HG03565 (cell line): ENCODE measurements at regions not wholly inside any gene's neighbourhood (a gene's known extent, or its start where the extent isn't known, plus 50 kb on each side); places are given as distances from the start of the nearest gene placed in this dataset.

Experiments used
- ATAC-seq: cut with Tn5 transposase; IDR thresholded peaks from one replicate; pipeline ENCODE4 v1.9.1; 2021; ENCODE audit warnings: mild to moderate bottlenecking, moderate library complexity; ENCODE audit not compliant: unreplicated experiment

- no peak for ATAC-seq
Observed at GRCh38 chr20:60649541-60649940, 602.5 kb upstream of the CDH4 start.

GRCh38 chr20:60650087-60650486, 602.0 kb upstream of the CDH4 start:
- ATAC-seq, result no peak

DNA sequence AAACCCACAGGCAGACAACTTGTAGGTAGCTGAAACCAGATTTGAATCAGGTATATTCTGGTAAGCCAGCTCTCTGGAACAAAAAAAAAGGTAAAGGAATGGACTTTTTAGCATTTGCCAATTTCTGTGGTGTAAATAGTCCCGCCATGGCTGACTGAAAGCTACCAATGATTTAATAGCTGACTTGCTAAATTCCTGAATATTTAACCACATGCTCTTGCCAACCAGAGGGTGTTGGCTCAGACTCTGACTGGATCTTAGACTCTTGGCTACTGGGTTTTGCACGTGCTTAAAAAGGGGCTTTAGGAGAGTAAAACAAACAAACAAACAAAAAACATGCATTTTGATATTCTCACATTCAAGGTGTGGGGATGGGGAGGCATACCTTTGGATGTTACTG, 600.0 kb upstream of the CDH4 start:
- ATAC-seq, result no peak

GRCh38 chr20:60652615-60653014, 599.4 kb upstream of the CDH4 start:
- no peak for ATAC-seq

- ATAC-seq, result no peak
Observed at GRCh38 chr20:60653111-60653845, 598.8 kb upstream of the CDH4 start.

GRCh38 chr20:60658681-60659080, 593.4 kb upstream of the CDH4 start:
- no peak for ATAC-seq

DNA sequence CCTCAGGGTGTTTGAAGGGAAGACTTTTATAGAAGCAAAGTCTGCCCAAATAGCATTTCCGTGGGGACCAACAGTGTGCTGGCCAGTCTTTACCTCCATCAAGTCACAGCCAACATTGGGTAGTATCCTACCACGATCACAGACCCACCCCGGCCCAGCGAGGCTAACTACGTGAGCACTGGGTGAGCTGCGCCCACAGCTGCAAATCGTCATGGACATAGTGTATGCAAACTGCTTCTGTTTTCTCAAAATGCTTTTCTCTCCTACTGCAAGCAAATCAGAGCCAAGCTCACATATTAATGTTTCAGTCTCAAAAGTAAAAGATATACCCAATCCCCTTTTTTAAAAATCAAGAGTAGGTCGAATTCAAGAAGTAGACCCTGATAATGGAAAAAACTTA, 592.8 kb upstream of the CDH4 start:
- no peak for ATAC-seq

GRCh38 chr20:60662307-60662706, 589.8 kb upstream of the CDH4 start:
- no peak for ATAC-seq

DNA sequence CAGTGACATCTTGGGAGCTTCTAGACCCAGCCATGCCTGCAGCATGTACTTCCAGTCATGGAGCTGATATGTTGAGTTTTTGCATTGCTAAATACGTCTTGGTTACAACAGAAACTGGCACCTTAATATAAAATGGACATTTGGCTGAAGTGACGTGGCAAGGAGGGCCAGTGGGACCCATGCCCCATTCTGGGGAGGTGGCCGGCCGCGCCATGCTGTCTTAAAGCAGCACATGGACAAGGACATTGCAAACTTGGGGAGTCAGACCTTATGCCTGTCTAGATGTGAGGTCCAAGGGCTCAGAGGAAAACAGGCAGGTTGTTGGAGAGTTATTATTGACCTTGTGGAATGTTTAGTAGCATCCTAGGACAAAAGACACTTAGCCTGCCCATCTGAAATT, 588.0 kb upstream of the CDH4 start:
- no peak for ATAC-seq

GRCh38 chr20:60667641-60668040, 584.4 kb upstream of the CDH4 start:
- ATAC-seq, result no peak

DNA sequence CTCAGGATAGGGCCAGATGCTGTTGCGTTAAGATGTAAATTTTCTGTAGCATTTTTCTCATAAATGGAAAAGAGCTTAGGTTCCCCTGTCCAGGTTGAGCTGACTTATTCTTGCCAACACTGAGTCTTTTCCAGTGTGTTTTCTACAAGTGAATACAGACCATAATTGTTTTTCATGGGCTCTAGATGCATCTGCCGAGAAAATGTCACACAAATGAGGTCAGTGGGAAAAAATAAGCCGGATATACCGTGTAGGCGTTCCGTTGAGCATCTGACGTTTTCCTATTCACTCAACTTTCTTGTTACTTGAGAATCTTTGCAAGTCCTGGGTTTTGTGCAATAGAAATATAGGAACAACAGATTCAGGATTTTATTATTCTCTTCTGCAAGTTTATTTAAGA, 582.9 kb upstream of the CDH4 start:
- no peak for ATAC-seq

GRCh38 chr20:60676011-60676410, 576.0 kb upstream of the CDH4 start:
- ATAC-seq, result no peak

- ATAC-seq, result no peak
Observed at GRCh38 chr20:60677819-60678218, 574.2 kb upstream of the CDH4 start.

- ATAC-seq, result no peak
Observed at GRCh38 chr20:60680554-60680953, 571.5 kb upstream of the CDH4 start.

- ATAC-seq, result no peak
Observed at GRCh38 chr20:60687213-60687612, 564.8 kb upstream of the CDH4 start.

DNA sequence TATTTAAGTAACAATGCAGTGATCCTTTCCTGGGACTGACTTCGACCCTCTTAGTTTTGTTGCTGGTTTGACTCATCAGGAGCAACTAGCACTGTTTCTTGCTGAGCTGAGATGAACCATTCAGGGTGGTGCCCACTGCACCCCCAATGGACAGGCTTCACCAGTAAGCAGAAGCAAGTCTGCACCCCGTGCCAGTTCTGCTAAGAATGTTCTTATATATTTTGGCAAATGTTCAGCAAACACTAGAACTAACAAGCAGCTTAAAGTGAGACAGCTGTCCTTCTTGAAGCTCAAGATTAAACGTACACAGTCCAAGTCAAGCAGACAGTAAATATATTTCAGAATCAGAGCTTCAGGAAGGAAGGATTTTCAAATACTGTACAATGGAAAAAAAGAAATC, 561.3 kb upstream of the CDH4 start:
- no peak for ATAC-seq

DNA sequence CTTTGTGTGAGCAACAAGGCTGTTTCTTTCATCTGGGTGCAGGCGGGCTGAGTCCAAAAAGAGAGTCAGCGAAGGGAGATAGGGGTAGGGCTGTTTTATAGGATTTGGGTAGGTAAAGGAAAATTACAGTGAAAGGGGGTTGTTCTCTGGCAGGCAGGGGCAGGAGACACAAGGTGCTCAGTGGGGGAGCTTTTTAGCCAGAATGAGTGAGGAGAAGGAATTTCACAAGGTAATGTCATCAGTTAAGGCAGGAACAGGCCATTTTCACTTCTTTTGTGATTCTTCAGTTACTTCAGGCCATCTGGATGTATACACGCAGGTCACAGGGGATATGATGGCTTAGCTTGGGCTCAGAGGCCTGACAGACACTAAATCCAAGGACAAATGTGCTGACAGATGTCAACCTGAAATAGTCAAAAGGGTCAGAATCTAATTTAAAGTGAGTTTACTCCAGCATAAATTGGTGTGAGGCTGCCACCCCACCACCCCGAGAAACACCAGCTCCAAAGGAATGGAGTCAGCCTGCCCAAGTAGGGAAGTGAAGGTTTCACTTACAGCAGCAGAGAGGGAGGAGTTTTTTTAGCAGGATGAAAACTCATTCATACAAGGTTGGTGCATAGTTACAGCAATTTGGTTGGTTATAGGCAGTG, 560.0 kb upstream of the CDH4 start:
- no peak for ATAC-seq

DNA sequence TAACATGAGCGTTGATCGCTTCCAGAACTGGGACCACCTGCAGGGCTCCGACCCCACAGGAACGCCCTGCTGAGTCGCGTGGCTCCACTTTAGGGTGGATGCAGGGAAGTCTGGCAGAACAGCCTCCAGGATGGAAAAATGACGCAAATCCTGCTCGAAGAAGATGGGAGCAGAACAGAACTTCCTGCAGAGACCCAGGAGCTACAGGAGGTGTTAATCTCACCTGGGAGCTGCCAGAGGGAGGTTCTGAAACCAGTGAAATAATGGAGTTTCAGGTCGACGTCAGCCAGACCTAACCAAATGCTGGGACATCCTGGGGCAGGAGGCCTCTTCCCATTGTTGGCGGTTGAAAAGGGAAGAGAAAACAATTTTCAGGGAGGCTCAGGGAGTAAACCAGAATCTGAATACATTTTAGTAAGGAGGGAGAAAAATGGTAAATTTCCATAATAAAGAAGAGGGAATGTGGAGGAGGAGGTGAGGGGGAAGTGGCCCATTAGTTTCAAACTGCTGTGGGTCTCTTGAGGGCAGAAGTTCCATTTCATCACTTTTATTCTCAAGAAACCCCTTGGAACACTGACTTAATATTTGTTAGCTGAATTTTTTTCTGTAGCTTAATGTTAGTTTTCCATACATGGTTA, 558.4 kb upstream of the CDH4 start:
- ATAC-seq, result no peak

DNA sequence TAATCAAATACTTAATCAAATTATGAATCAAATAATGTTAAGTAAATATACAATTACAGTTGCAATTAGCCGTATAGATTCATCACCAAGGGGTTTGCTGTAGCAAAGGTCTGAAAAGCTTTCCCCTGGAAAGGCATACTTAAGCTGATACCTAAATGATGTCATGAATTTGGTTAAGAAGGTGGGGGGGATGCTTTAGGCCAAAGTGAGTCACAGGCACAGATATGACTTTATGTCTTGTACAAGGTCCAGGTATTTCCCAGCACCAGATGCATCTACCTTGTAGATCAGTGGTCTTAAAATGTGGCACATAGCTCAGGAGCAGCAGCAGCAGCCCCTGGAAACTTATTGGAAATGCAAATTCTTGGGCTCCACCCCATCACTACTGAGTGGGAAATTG, 557.3 kb upstream of the CDH4 start:
- no peak for ATAC-seq

DNA sequence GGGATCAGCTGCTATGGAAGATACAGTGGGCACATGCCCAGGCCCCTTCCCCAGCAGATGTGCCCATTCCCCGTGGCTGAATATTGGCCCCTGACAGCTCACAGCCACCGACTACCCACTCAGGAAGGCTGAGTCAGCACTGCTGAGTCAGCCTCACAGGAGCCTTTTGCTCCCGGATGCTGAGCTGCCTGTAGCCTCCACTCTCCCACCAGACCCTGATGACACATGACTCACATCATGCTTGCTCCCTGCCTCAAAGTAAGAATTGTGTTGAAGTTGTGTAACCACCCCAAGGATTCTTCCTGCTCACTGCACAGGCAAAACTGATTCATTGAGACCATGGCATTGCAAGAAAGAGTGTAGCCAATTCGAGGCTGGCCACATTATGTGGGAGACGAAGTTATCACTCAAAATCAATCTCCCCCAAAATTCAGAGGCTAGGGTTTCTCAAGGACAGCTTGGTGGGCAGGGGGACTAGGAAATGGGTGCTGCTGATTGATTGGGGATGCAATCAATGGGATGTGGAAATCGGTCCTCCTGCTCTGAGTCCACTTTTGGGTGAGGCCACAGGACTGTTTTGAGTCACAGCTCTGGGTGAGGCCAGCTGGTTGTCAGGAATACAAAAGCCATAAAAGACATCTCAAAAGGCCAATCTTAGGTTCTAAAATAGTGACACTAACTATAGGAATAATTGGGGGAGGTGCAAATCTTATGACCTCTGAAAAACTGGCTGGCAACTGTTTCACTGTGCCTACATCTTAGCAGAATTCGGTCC, 556.6 kb upstream of the CDH4 start:
- ATAC-seq, result no peak

DNA sequence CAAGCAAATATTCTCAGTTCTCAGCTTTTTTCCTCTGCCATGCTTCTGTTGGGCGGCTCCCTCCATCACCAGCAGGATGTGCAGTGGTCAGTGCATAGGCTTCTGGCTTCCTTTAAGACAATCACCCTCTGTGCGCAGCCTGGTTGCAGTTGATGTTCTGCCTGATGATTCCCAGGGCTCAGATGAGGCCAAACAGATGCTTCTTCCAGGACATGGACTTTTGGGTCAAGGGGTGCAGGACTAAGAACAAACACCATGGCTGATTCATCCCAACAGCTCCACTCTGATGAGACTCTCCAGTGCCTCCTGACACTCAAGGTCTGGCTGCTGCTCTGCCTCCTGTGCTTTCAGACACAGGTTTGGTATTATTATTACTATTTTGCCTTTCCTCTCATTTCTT, 554.8 kb upstream of the CDH4 start:
- no peak for ATAC-seq

GRCh38 chr20:60700728-60701127, 551.3 kb upstream of the CDH4 start:
- no peak for ATAC-seq
